CD4-positive, alpha-beta T cell treated with Interleukin-12 subunit alpha and Interleukin-12 subunit beta, for 1 hour (primary cell): ENCODE measurements at regions not wholly inside any gene's neighbourhood (a gene's known extent, or its start where the extent isn't known, plus 50 kb on each side); places are given as distances from the start of the nearest gene placed in this dataset.
"Not testable (repeated sequence)": the region's sequence is repeated elsewhere in the genome, so short reads cannot be mapped to it uniquely, and the experiment has no call there.

Experiments
- DNase-seq: peaks from one replicate; pipeline ENCODE4 v3.0.0-alpha.2; 2020

DNA sequence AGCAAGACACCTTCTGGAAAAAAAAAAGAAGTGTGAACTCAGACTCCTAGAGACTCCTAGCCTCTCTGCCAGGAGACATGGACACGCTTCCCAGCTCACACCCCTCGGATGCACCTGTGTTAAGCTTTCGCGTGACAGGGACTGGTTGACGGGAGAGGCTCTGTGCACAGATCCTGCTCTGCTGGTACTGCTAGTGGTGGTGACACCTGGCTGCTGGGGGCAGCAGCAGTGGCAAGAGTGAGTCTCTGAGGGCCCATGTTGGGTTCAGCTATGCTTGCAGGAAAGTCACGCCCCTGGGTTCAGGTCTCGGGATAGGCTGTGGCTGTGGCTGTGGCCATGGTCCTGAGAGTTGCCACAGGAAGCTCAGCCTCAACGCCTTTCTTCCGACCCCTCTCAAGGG is 81.1 kb downstream of the XRCC2 start:
- DNase-seq: no peak

DNA sequence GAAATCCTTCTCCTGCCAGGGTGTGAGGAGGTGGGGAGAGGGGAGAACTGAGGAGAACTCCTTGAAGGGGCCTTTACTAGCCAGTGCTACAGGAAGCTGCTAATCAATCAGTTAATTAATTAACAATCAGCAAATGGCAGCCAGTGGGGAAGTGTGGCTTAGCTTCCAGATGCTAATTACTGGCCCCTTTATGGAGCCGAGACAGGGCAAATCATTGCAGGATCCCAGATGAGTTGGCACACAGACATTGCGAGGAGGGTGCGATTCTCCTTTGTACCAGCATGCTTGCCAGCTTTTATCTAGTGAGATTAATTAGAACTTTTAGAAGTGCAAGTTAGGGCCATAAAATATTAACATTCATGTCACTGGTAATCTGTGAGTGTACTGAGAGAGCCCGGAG is 84.0 kb downstream of the XRCC2 start:
- no peak for DNase-seq

DNA sequence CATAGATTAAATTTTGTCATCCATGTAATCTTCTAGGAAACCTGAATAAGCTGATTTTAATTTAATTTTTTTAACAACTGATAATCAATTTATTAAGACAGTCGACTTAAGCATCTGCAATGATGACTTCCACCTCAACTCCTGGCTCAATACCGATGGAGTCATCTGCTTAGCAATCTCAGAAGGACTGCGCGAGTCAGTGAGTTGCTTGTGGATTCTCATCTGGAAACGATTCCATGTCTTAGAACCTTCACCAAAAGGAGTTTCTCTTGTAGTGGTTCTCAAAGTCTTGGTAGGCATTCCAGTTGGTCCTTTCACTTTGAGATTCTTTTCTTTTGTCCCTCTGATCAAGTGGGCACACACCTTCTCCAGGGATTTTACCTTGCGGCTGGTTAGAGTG is 85.5 kb downstream of the XRCC2 start:
- no peak for DNase-seq

DNA sequence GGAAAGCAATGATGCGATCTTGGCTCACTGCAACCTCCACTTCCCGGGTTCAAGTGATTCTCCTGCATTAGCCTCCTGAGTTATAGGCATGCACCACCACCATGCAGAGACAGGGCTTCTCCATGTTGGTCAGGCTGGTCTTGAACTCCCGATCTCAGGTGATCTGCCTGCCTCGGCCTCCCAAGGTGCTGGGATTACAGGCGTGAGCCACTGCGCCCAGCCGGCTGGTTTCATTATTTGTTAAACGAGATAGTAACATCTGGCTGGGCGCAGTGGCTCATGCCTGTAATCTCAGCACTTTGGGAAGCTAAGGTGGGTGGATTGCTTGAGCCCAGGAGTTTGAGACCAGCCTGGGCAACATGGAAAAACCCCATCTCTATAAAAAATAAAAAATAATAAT is 86.1 kb downstream of the XRCC2 start:
- not testable (repeated sequence) for DNase-seq

DNA sequence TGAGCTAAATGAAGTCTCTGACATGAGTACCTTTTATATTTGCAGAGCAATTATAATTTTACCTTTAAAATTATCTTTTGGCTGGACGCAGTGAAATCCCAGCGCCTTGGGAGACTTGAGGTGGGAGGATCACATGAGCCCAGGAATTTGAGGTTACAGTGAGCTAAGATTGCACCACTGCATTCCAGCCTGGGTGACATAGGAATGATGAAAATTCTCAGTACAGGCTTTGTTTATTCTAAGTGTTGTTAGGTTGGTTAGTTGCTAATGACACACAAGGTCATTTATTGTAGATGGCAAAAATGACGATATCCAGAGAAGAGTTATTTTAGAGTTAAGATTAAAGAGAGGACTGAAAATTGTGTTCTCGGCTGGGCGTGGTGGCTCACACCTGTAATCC is 87.6 kb downstream of the XRCC2 start:
- no peak for DNase-seq

- DNase-seq: no peak
Measured at GRCh38 chr7:152587366-152587765, 88.6 kb downstream of the XRCC2 start.

DNA sequence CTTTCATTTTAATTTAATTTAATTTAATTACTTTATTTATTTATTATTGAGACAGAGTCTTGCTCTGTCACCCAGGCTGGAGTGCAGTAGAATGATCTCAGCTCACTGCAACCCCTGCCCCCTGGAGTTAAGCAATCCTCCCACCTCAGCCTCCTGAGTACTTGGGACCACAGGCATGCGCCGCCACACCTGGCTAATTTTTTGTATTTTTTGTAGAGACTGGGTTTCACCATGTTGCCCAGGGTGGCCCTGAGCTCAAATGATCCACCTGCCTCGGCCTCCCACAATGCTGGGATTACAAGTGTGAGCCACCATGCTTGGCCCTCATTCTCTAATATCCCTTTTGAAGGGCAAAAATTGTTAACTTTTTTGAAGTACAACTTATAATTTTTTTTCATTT is 92.9 kb downstream of the XRCC2 start:
- no peak for DNase-seq

GRCh38 chr7:152579070-152579469 is 96.9 kb downstream of the XRCC2 start:
- no peak for DNase-seq

DNA sequence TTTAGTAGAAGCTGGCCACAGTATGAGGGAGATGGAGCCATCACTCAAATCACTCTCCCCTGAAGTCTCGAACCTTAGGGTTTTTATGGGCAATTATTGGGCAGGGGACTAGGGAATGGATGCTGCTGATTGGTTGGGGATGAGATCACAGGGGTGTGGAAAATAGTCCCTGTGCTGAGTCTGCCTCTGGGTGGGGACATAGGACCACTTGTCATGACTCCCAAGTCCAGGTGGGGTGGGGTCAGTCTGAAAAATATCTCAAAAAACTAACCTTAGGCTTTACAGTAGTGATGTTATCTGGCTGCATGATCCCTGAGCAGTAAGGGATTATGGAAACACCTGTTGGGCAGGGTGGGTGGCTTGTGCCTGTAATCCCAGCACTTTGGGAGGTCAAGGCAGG is 98.6 kb downstream of the XRCC2 start:
- no peak for DNase-seq

GRCh38 chr7:152574892-152575548 is 100.9 kb downstream of the XRCC2 start:
- no peak for DNase-seq

GRCh38 chr7:152573186-152573585 is 102.8 kb downstream of the XRCC2 start:
- DNase-seq: not testable (repeated sequence)

DNA sequence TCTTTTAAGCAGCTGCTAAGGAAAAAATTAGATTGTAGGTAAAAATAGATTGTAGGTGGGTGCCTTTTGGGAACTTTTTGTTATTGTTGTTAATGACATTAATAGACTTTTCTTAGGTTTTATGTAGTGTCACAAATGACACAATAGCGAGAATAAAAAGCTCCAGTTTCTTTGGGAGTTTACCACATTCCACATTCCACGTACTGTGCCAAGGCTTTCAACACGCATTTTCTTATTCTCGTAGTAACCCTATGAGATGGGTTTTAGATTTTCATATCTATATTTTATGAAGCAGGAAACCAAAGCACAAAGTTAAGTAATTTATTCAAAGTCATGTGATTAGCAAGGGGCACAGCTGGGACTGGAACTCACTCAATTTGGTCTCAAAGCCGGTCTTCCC is 103.8 kb downstream of the XRCC2 start:
- no peak for DNase-seq

GRCh38 chr7:152571068-152571467 is 104.9 kb downstream of the XRCC2 start:
- DNase-seq: no peak

GRCh38 chr7:152568972-152569371 is 107.0 kb downstream of the XRCC2 start:
- no peak for DNase-seq

DNA sequence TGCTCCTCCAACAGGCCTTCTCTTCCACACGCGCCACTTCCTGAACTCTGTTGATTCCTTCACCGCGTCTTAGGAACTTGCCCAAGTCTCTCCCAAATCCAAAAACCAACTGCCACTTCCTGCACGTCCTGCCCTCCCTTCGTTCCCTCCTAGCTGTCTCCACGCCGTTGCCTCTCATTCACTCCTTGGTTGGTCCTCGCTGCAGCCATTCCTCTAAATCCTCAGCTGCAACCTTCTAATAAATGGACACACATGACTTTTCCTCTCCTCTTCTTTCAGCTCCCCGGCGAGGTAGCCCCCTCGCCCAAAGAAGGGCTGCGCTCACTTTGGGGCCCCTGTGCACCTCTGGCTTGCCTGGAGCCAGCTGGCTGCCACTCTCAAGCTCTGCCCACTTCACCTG is 110.2 kb downstream of the XRCC2 start:
- DNase-seq: no peak

DNA sequence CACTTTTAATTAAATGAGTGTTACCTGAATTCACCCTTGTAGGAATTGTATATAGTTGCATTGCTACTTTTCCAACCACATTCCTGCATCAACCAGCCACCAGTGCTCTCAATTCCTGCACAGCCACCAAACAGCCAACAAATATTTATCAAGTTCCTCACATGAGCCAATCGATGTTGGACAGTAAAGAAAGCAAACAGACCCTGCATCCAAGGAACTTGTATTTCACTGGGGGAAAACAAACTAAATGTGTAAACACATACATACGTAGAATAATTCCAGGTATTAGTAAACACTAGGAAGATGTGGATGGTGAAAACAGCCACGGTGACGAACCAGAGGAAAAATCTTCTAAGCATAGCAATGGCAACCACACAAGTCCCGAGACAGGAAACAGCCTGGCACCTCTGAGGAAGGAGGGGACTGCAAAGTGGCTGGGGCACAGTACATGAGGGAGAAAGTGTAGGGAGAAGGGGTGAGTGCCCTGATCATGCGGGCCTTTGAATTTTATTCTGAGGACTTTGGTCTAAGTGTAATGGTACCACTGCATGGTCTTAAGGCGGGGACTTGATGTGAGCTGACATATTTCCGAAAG is 111.2 kb downstream of the XRCC2 start:
- DNase-seq: no peak

DNA sequence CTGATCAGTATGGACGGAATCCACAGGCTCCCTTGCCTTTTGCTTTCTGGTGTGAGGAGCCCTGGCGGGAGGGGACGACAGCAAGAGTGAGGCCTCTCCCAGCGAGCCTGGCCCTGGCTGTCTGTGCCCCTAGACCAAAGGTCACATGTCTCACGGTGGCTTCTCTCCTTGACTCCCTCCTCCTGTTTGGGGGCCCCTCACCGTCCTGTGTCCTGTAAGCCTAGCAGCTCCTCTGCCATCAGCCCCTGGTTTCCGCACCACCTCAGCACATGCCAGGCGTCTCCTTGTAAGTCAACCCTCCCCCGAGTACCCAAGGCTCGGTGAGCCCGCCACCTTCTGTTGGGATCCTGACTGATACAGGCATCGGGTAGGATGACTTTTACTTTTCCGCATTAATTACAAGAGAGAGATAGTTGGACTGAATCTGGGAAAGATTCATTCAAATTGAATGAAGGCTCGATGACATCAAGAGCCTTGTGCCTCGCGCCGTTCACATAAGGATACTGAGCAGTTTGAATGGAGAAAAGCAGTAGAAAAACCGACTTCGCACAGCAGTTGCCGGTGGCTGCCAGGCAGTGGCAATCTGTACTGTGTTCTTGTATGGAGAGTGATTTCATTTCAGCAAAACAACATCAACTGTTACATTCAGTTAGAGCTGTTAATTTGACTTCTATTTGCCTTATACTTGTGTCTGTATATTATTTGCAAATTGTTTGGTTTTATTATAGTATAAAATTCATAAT is 119.8 kb downstream of the XRCC2 start:
- no peak for DNase-seq

DNA sequence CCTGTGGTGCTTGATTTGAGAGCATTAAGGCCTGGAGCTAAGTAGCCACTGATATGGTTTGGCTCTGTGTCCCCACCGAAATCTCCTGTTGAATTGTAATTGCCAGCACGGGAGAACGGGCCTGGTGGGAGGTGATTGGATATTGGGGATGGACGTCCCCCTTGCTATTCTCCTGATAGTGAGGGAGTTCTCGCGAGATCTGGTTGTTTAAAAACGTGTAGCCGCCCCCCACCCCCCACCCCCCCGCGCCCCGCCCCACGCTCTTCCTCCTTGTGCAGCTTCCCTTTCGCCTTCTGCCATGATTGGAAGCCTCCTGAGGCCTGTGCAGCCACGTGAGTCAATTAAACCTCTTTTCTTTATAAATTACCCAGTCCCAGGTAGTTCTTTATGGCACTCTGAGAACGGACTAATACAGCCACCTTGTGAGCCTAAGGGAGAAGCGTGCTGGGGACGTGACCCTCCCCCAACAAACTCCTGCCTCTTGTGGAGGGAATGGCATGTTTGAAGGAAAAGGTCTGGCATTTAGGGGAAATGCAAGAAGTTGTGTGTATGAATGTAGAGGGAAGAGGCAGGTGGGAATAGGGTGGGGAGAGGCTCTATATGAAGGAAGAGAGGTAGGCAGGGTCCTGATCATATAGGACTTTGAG is 118.0 kb upstream of the KMT2C start:
- DNase-seq: no peak

DNA sequence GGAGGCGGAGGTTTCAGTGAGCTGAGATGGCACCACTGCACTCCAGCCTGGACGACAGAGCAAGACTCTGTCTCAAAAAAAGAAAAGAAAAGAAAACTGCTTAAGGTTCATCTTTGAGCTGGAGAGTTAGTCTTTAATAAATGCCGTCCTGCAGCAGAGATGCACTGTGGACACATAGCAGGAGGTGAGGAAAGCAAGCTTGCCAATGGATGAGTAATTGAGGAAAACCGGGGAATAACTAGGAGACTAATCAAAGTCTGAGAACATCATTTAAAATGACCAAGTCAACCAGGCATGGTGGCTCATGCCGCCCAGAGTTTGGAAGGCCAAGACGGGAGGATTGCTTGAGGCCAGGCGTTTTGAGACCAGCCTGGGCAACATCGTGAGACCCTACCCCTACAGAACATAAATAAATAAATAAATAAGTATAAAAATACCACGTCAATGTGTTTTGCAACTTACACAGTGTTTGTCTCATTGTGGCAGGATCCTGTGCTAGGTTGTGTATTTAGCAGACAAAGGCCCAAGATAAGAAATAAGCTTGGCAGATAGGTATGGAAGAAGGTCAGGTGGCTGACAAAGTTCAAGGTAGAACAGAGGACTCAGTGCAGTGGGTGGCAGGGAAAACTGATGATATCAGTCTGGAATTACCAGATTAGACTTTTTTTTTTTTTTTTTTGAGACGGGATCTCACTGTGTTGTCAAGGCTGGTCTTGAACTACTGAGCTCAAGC is 115.7 kb upstream of the KMT2C start:
- no peak for DNase-seq

DNA sequence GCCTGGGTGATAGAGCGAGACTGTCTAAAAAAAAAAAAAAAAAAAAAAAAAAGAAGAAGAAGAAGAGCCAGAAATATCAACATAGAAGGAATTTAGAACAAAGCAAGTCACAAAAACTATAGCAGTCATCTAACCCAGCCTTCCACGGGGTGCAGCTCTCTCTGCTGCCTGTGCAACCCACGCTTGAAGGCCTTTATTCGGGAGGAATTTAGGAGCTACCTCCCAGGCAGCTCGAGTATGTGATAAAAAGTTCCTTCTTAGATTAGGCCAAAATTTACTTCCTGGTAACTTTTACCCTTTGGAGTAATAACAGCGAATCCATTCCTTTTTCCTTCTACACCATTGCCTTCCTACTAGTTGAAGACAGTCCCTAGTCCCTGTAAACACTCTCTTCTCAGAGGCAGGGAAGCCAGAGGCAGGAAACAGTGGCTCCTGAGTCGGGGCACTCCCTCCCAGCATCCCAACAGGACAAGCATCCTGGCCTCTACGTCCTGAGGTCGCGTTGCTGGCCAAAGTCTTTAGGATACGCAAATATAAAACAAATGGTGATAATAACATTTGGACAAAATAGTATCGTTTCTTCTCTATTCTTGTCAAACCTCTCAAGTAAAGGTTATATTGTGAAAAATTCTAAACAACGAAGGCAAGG is 109.3 kb upstream of the KMT2C start:
- no peak for DNase-seq

DNA sequence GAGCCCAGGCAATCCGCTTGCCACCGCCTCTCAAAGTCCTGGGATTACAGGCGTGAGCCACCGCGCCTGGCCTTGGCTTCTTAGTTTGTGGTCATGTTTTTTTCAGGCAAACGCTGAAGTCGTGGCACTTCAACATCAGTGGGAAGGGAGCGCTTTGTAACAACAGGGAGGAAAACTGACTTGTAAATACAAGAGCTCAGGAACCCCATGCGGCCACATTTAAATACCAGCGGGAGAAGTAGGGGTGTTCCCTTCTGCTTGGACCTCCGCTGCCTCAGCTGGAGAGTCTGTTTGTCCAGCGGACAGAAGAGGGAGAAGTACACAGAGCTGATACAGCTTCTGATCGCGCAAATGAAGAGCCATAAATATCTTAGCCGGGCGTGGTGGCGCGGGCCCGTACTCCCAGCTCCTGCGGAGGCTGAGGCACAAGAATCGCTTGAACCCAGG is 108.7 kb upstream of the KMT2C start:
- DNase-seq: no peak

GRCh38 chr7:152543799-152544198 is 108.0 kb upstream of the KMT2C start:
- no peak for DNase-seq

DNA sequence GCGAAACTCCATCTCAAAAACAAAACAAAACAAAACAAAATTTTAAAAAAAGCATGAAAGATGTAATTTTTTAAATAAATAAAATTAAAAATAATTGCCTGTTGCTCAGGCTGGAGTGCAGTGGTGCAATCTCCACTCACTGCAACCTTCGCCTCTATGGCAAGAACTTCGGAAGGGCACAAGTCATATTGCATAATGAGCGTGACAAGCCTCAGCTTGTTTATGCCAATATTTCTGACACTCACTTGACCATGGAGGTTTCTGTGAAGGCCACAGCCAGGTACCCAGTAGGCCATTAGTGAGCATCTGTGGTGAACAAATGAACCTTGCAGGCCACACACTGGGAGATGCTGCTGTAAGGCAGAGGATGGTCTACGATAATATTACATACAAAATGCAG is 106.1 kb upstream of the KMT2C start:
- no peak for DNase-seq
